ENCODE measurements at regions not wholly inside any gene's neighbourhood (a gene's known extent, or its start where the extent isn't known, plus 50 kb on each side); places are given as distances from the start of the nearest gene placed in this dataset.

DNA sequence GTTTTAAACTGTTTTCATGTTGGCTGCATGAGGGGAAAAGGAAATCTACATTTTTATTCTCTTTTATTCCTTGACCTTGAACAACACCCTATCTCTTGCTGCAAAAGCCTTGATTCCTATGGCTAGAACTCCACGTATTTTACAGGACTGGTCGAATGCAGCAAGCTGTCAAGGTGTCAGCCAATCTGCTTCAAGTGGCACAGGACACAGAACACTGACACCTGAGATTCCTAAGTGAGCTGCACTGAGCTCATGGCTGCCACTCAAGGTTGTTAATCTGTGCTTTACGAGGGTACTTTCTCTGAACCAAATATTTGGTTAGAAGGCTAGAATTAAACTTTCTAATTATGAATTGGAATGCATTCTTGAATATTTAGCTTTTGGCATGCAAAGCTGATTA is 349.7 kb upstream of the COBL start:
- FAIRE-seq (no peak), DNase-seq (ENCODE audit: insufficient read length, low spot score) (no peak)
- no peak for TF ChIP-seq PAX5 (IDR thresholded peaks at IDR 0.05; ENCODE audit: insufficient read depth, low read length, severe bottlenecking)

- TF ChIP-seq POLR2A (IDR thresholded peaks at IDR 0.05; ENCODE audit: low read depth, low read length), result no peak
- no peak for TF ChIP-seq TAF1 (IDR thresholded peaks at IDR 0.05; ENCODE audit: low read depth, low read length)
- FAIRE-seq (no peak), DNase-seq (ENCODE audit: insufficient read length, low spot score) (no peak)
These were observed 348.6 kb upstream of the COBL start for GRCh38 chr7:51665045-51665780.

GRCh38 chr7:51660516-51660915 is 343.9 kb upstream of the COBL start:
- no peak for DNase-seq (ENCODE audit: insufficient read length, low spot score)
- no peak for TF ChIP-seq SPI1 (IDR thresholded peaks at IDR 0.05; ENCODE audit: low read depth, low read length)
- TF ChIP-seq TAF1 (IDR thresholded peaks at IDR 0.05; ENCODE audit: low read depth, low read length), result no peak
- no peak for TF ChIP-seq POLR2AphosphoS5 (IDR thresholded peaks at IDR 0.05; ENCODE audit: low read depth, low read length)
- TF ChIP-seq PAX5 (IDR thresholded peaks at IDR 0.05; ENCODE audit: insufficient read depth, low read length, severe bottlenecking), result no peak
- TF ChIP-seq POU2F2 (IDR thresholded peaks at IDR 0.05; ENCODE audit: low read depth, low read length), result no peak
- TF ChIP-seq POLR2A (IDR thresholded peaks at IDR 0.05; ENCODE audit: low read depth, low read length), result no peak
- no peak for FAIRE-seq

- DNase-seq (ENCODE audit: insufficient read length, low spot score) (no peak), FAIRE-seq (no peak)
- TF ChIP-seq POLR2A (IDR thresholded peaks at IDR 0.05; ENCODE audit: low read depth, low read length) (no peak), POU2F2 (IDR thresholded peaks at IDR 0.05; ENCODE audit: low read depth, low read length) (no peak), TAF1 (IDR thresholded peaks at IDR 0.05; ENCODE audit: low read depth, low read length) (no peak), PAX5 (IDR thresholded peaks at IDR 0.05; ENCODE audit: insufficient read depth, low read length, severe bottlenecking) (no peak), POLR2AphosphoS5 (IDR thresholded peaks at IDR 0.05; ENCODE audit: low read depth, low read length) (no peak), SPI1 (IDR thresholded peaks at IDR 0.05; ENCODE audit: low read depth, low read length) (no peak)
These were observed 342.1 kb upstream of the COBL start for GRCh38 chr7:51658684-51659083.

DNA sequence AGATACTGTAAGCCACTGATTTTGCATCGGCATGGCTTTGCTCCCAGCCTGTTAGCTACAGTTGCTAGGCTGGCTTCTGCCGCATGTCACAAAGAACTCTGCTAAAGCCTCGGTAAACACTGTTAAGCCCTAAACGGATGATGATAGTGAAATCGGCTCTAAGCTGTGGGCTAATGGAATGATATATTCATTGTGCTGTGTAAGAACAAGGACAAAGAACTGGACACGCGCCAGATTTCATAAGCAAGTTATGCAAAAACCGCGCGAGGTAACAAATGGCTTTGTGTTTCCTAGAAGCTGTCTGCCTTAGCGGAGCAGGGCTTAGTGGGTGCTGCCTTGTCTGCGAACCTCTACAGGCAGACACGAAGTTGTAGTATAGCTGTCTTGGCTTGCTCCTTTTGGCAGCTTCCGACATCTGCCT is 331.3 kb upstream of the COBL start:
- DNase-seq (ENCODE audit: insufficient read length, low spot score) (no peak), FAIRE-seq (no peak)
- TF ChIP-seq POLR2AphosphoS5 (IDR thresholded peaks at IDR 0.05; ENCODE audit: low read depth, low read length), result no peak
- no peak for TF ChIP-seq PAX5 (IDR thresholded peaks at IDR 0.05; ENCODE audit: insufficient read depth, low read length, severe bottlenecking)
- no peak for TF ChIP-seq SPI1 (IDR thresholded peaks at IDR 0.05; ENCODE audit: low read depth, low read length)
- no peak for TF ChIP-seq TAF1 (IDR thresholded peaks at IDR 0.05; ENCODE audit: low read depth, low read length)

DNA sequence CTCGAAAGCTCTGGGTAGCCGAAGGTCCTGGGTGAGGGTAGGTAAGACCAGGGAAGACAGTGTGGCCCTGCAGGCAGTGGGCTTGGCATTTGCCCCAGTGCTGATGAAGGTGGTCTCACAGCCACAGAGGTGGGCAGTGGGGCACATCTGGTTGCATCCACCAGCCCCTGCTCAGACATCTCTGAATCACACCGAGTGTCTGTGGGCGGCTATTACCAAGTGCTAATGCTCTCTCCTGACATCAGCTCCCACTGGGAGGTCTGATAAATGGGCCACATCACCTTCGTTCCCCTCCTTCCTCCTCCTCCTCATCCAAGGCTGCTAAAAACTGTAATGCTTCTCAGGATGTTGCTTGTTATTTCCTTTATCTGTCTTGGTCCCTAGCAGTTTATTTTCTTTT is 330.9 kb upstream of the COBL start:
- TF ChIP-seq SPI1 (IDR thresholded peaks at IDR 0.05; ENCODE audit: low read depth, low read length) (no peak), POLR2AphosphoS5 (IDR thresholded peaks at IDR 0.05; ENCODE audit: low read depth, low read length) (no peak), POLR2A (IDR thresholded peaks at IDR 0.05; ENCODE audit: low read depth, low read length) (no peak), POU2F2 (IDR thresholded peaks at IDR 0.05; ENCODE audit: low read depth, low read length) (no peak), PAX5 (IDR thresholded peaks at IDR 0.05; ENCODE audit: insufficient read depth, low read length, severe bottlenecking) (no peak), TAF1 (IDR thresholded peaks at IDR 0.05; ENCODE audit: low read depth, low read length) (no peak)
- DNase-seq (ENCODE audit: insufficient read length, low spot score), result no peak
- no peak for FAIRE-seq

- TF ChIP-seq PAX5 (IDR thresholded peaks at IDR 0.05; ENCODE audit: insufficient read depth, low read length, severe bottlenecking) (no peak), SPI1 (IDR thresholded peaks at IDR 0.05; ENCODE audit: low read depth, low read length) (no peak), TAF1 (IDR thresholded peaks at IDR 0.05; ENCODE audit: low read depth, low read length) (no peak), POLR2A (IDR thresholded peaks at IDR 0.05; ENCODE audit: low read depth, low read length) (no peak), POU2F2 (IDR thresholded peaks at IDR 0.05; ENCODE audit: low read depth, low read length) (no peak), POLR2AphosphoS5 (IDR thresholded peaks at IDR 0.05; ENCODE audit: low read depth, low read length) (no peak)
- FAIRE-seq (no peak), DNase-seq (ENCODE audit: insufficient read length, low spot score) (no peak)
These were observed 329.2 kb upstream of the COBL start for GRCh38 chr7:51645702-51646298.

DNA sequence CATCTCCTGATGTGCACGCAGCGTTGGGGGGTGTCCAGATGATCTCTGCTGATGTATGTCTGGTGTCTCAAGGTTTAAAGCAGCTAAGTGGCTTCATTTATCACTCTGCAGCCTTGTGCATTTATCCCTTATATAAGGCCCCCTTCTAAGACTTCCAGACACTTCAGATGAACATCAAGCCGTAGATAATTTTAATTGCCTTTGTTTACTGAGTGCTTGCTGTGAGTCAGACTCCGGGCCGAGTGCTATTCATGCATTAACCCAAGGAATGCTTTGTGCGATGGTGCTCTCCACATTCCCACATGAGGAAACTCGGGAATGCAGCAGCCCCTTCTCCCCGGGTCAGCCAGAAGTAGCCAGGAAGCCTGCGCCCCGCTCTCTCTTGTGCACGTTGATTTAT is 328.6 kb upstream of the COBL start:
- DNase-seq (ENCODE audit: insufficient read length, low spot score), result no peak
- FAIRE-seq, result no peak
- no peak for TF ChIP-seq POLR2AphosphoS5 (IDR thresholded peaks at IDR 0.05; ENCODE audit: low read depth, low read length)
- no peak for TF ChIP-seq TAF1 (IDR thresholded peaks at IDR 0.05; ENCODE audit: low read depth, low read length)
- no peak for TF ChIP-seq SPI1 (IDR thresholded peaks at IDR 0.05; ENCODE audit: low read depth, low read length)

DNA sequence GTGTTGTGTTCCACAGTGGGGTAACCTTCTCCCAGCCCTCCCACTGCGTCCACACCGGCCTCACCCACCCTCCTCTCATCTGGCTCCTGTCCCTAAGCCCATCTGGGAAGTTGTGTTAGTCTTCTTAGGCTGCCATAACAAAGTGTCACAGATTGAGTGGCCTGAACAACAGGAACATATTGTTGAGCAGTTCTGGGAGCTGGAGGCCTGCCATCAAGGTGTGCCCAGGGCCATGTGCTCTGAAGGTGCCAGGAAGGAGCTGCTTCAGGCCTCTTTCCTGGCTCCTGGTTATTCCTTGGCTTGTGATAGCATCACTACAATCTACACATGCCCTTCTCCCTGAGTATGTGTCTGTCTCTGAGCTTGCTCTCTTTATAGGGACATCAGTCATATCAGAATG is 327.6 kb upstream of the COBL start:
- FAIRE-seq, result no peak
- no peak for TF ChIP-seq POLR2A (IDR thresholded peaks at IDR 0.05; ENCODE audit: low read depth, low read length)
- no peak for TF ChIP-seq POU2F2 (IDR thresholded peaks at IDR 0.05; ENCODE audit: low read depth, low read length)
- no peak for TF ChIP-seq SPI1 (IDR thresholded peaks at IDR 0.05; ENCODE audit: low read depth, low read length)
- TF ChIP-seq POLR2AphosphoS5 (IDR thresholded peaks at IDR 0.05; ENCODE audit: low read depth, low read length), result no peak
- TF ChIP-seq TAF1 (IDR thresholded peaks at IDR 0.05; ENCODE audit: low read depth, low read length), result no peak
- TF ChIP-seq PAX5 (IDR thresholded peaks at IDR 0.05; ENCODE audit: insufficient read depth, low read length, severe bottlenecking), result no peak
- no peak for DNase-seq (ENCODE audit: insufficient read length, low spot score)

DNA sequence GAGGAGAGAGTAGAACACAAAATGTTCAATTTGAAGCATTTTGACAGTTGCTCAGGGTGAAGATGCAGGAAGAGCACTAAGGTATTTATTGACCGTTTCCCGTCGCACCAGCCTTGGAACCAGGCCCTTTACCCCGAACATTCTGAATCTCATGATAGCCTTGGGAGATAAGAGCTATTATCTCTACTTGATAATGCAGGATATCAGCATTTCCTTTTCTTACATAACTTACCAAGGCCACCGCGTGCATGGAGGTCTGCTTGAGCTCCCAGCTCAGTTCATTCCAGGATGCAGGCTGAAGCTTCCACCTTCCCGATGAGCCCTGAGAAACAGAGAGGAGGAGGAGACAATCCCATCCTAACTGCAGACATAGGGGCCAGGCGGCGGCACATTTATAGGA is 324.2 kb upstream of the COBL start:
- TF ChIP-seq POLR2A (IDR thresholded peaks at IDR 0.05; ENCODE audit: low read depth, low read length) (no peak), POU2F2 (IDR thresholded peaks at IDR 0.05; ENCODE audit: low read depth, low read length) (no peak), SPI1 (IDR thresholded peaks at IDR 0.05; ENCODE audit: low read depth, low read length) (no peak), TAF1 (IDR thresholded peaks at IDR 0.05; ENCODE audit: low read depth, low read length) (no peak), POLR2AphosphoS5 (IDR thresholded peaks at IDR 0.05; ENCODE audit: low read depth, low read length) (no peak), PAX5 (IDR thresholded peaks at IDR 0.05; ENCODE audit: insufficient read depth, low read length, severe bottlenecking) (no peak)
- no peak for FAIRE-seq
- no peak for DNase-seq (ENCODE audit: insufficient read length, low spot score)
